ENCODE measurements at regions not wholly inside any gene's neighbourhood (a gene's known extent, or its start where the extent isn't known, plus 50 kb on each side); places are given as distances from the start of the nearest gene placed in this dataset.

DNA sequence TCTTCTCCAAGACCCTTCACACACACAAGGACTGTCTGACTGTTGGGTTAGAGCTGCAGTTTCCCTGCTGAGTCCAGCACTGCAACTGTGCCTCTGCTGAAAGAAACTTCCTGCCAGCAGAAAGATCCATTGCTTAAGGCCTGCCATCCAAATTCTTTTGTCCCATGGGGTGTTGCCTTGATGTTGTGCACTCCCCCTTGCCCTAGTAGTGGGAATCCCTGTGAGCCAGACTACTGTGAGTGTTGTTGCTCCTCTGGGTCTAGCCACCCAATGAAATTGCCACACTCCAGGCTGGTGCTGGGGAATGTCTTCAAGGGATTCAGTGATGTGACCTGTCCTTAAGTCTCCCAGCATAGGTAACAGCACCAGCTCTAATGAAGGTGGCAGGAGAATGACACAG, 166.6 kb upstream of the PDE3A start:
- TF ChIP-seq, protein P1, sequence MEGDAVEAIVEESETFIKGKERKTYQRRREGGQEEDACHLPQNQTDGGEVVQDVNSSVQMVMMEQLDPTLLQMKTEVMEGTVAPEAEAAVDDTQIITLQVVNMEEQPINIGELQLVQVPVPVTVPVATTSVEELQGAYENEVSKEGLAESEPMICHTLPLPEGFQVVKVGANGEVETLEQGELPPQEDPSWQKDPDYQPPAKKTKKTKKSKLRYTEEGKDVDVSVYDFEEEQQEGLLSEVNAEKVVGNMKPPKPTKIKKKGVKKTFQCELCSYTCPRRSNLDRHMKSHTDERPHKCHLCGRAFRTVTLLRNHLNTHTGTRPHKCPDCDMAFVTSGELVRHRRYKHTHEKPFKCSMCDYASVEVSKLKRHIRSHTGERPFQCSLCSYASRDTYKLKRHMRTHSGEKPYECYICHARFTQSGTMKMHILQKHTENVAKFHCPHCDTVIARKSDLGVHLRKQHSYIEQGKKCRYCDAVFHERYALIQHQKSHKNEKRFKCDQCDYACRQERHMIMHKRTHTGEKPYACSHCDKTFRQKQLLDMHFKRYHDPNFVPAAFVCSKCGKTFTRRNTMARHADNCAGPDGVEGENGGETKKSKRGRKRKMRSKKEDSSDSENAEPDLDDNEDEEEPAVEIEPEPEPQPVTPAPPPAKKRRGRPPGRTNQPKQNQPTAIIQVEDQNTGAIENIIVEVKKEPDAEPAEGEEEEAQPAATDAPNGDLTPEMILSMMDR (IDR thresholded peaks at IDR 0.05; ENCODE audit: insufficient read depth in 1 of 2, low read depth in 1 of 2, low read length in 1 of 2, severe bottlenecking in 1 of 2, unreplicated experiment in 1 of 2) = no peak
- no peak overlapping the region for H3K4me3 Mint-ChIP-seq (ENCODE audit: unreplicated experiment)
- intact Hi-C loops (cut with micrococcal nuclease; ENCODE audit: unreplicated experiment) = no loop called here
- BruUV-seq (replicated peaks) = no TSS peak
- DNase-seq = no peak
- Histone ChIP-seq H3K4me3 (ENCODE audit: low read depth, low read length) (no peak overlapping the region), H3K9me3 (0 out of 2 replicates have a peak, but pooled peaks cover 2% of the 10 kb centered on the region), H3K27me3 (replicated peaks; ENCODE audit: control insufficient read depth, insufficient read depth, low read length) (no peaks in the 10 kb centered on the region), H3K36me3 (ENCODE audit: control insufficient read depth, insufficient read depth, low read length) (no peaks in the 10 kb centered on the region), H3K4me1 (no peaks in the 10 kb centered on the region)
- H3K4me1 Mint-ChIP-seq (ENCODE audit: low read depth, unreplicated experiment) = peaks cover 7% of the 10 kb centered on the region
- H3K27ac Mint-ChIP-seq (ENCODE audit: unreplicated experiment) = no peak overlapping the region
- ChIA-PET CTCF (no interaction called here), POLR2A (no interaction called here)
- H3K36me3 Mint-ChIP-seq (ENCODE audit: insufficient read depth, unreplicated experiment) = no peaks in the 10 kb centered on the region
- peaks cover 28% of the 10 kb centered on the region for H3K9me3 Mint-ChIP-seq (ENCODE audit: unreplicated experiment)
- no peaks in the 10 kb centered on the region for H3K27me3 Mint-ChIP-seq (ENCODE audit: insufficient read depth, unreplicated experiment)

DNA sequence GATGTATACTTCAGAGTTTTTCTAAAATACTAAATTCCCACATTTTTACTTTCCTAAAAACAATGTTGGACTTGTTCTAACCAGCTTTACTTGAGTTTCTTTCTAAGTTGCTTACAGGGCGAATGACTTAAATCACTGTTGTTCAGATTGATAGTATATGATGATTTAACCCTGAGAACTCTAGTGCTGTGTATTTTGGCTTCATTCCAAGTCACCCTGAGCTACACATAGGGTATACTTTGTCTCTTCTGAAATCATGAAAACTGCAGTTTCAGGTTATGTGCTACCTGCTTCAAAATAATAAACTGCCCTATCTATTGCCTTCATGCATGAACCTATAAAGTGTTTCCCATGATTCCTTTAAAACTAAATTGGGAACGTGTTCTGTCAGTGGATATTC, 162.5 kb upstream of the PDE3A start:
- Mint-ChIP-seq H3K4me3 (ENCODE audit: unreplicated experiment) (no peak overlapping the region), H3K9me3 (ENCODE audit: unreplicated experiment) (peaks cover 3% of the 10 kb centered on the region), H3K36me3 (ENCODE audit: insufficient read depth, unreplicated experiment) (no peaks in the 10 kb centered on the region), H3K27me3 (ENCODE audit: insufficient read depth, unreplicated experiment) (no peaks in the 10 kb centered on the region), H3K27ac (ENCODE audit: unreplicated experiment) (no peak overlapping the region), H3K4me1 (ENCODE audit: low read depth, unreplicated experiment) (no peaks in the 10 kb centered on the region)
- no peaks in the 10 kb centered on the region for H3K36me3 ChIP-seq (ENCODE audit: control insufficient read depth, insufficient read depth, low read length)
- H3K9me3 ChIP-seq = no peaks in the 10 kb centered on the region
- H3K4me3 ChIP-seq (ENCODE audit: low read depth, low read length) = no peak overlapping the region
- intact Hi-C loops (cut with micrococcal nuclease; ENCODE audit: unreplicated experiment) = no loop called here
- ChIA-PET POLR2A (no interaction called here), CTCF (no interaction called here)
- H3K27me3 ChIP-seq (replicated peaks; ENCODE audit: control insufficient read depth, insufficient read depth, low read length) = no peaks in the 10 kb centered on the region
- TF ChIP-seq, protein P1 (IDR thresholded peaks at IDR 0.05; ENCODE audit: insufficient read depth in 1 of 2, low read depth in 1 of 2, low read length in 1 of 2, severe bottlenecking in 1 of 2, unreplicated experiment in 1 of 2) = no peak
- no peak for DNase-seq
- no TSS peak for BruUV-seq (replicated peaks)
- no peaks in the 10 kb centered on the region for H3K4me1 ChIP-seq

DNA sequence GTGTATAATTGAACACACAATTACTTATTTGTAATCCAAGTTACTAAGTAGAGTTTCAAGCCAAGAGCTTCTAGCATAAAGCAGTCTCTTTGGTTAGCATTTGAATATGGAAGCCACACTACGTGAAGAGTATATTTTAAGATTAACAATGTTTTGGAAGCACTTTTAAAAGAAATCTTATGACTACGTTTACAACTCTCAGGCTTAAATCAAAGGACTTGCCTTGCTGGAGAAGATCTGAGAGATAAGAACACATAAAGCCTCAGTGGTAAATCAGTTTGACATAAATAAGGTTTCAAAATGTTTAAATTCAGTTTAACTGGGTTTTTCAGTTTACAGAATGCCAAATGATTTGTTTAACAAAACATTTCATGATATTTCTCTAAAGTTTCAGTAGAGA, 161.9 kb upstream of the PDE3A start:
- BruUV-seq (replicated peaks) = no TSS peak
- no peaks in the 10 kb centered on the region for H3K27me3 ChIP-seq (replicated peaks; ENCODE audit: control insufficient read depth, insufficient read depth, low read length)
- Mint-ChIP-seq H3K36me3 (ENCODE audit: insufficient read depth, unreplicated experiment) (no peaks in the 10 kb centered on the region), H3K27me3 (ENCODE audit: insufficient read depth, unreplicated experiment) (no peaks in the 10 kb centered on the region), H3K4me1 (ENCODE audit: low read depth, unreplicated experiment) (no peaks in the 10 kb centered on the region), H3K4me3 (ENCODE audit: unreplicated experiment) (no peak overlapping the region), H3K9me3 (ENCODE audit: unreplicated experiment) (no peaks in the 10 kb centered on the region), H3K27ac (ENCODE audit: unreplicated experiment) (no peak overlapping the region)
- ChIA-PET CTCF (no interaction called here), POLR2A (no interaction called here)
- no peaks in the 10 kb centered on the region for H3K4me1 ChIP-seq
- intact Hi-C loops (cut with micrococcal nuclease; ENCODE audit: unreplicated experiment) = no loop called here
- DNase-seq = no peak
- no peak overlapping the region for H3K4me3 ChIP-seq (ENCODE audit: low read depth, low read length)
- no peaks in the 10 kb centered on the region for H3K9me3 ChIP-seq
- TF ChIP-seq, protein P1 (IDR thresholded peaks at IDR 0.05; ENCODE audit: insufficient read depth in 1 of 2, low read depth in 1 of 2, low read length in 1 of 2, severe bottlenecking in 1 of 2, unreplicated experiment in 1 of 2) = no peak
- H3K36me3 ChIP-seq (ENCODE audit: control insufficient read depth, insufficient read depth, low read length) = no peaks in the 10 kb centered on the region
